Astrocyte (in vitro differentiated cells and primary cell): ENCODE measurements at regions not wholly inside any gene's neighbourhood (a gene's known extent, or its start where the extent isn't known, plus 50 kb on each side); places are given as distances from the start of the nearest gene placed in this dataset.

Experiments
- DNase-seq: peaks from one replicate; pipeline ENCODE4 v3.0.0-alpha.2; 2010; ENCODE audit warnings: low read depth
- FAIRE-seq: peaks from 2 replicates; lab custom pipeline; 2011; peaks lifted over from hg19 to GRCh38; lab: Jason Lieb, UNC
- H2AFZ ChIP-seq: 2 replicates; pipeline ENCODE4 v1.6.0; 2012; ENCODE audit warnings: low read depth, low read length, inconsistent platforms
- H3K27ac ChIP-seq: 2 replicates; pipeline ENCODE4 v1.5.1; 2011; ENCODE audit warnings: low read depth, low read length, inconsistent platforms
- H3K27me3 ChIP-seq: 2 replicates; pipeline ENCODE4 v1.6.0; 2011; ENCODE audit warnings: low read length, inconsistent platforms; ENCODE audit not compliant: insufficient read depth
- H3K36me3 ChIP-seq: 2 replicates; pipeline ENCODE4 v1.5.1; 2011; ENCODE audit warnings: low read length, inconsistent platforms; ENCODE audit not compliant: insufficient read depth
- H3K4me1 ChIP-seq: 2 replicates; pipeline ENCODE4 v1.5.1; 2011; ENCODE audit warnings: low read length, inconsistent platforms; ENCODE audit not compliant: insufficient read depth
- H3K4me2 ChIP-seq: 2 replicates; pipeline ENCODE4 v1.6.0; 2012; ENCODE audit warnings: low read length, inconsistent platforms
- H3K4me3 ChIP-seq: 2 replicates; pipeline ENCODE4 v1.5.1; 2011; ENCODE audit warnings: low read depth, mild to moderate bottlenecking, low read length, inconsistent platforms; ENCODE audit not compliant: insufficient read depth
- H3K79me2 ChIP-seq: 2 replicates; pipeline ENCODE4 v1.6.0; 2012; ENCODE audit warnings: mild to moderate bottlenecking, low read length, inconsistent platforms; ENCODE audit not compliant: insufficient read depth
- H3K9ac ChIP-seq: 2 replicates; pipeline ENCODE4 v1.6.0; 2012; ENCODE audit warnings: mild to moderate bottlenecking, low read length, inconsistent platforms
- H3K9me3 ChIP-seq: 2 replicates; pipeline ENCODE4 v1.5.1; 2012; ENCODE audit warnings: low read depth, mild to moderate bottlenecking, low read length, inconsistent platforms; ENCODE audit not compliant: insufficient read depth
- H4K20me1 ChIP-seq: 2 replicates; pipeline ENCODE4 v1.6.0; 2012; ENCODE audit warnings: low read length, inconsistent platforms; ENCODE audit not compliant: insufficient read depth
- H3K27ac Mint-ChIP-seq: one replicate; pipeline ENCODE4 v1.8.0; 2021; ENCODE audit warnings: mild to moderate bottlenecking, mixed read lengths; ENCODE audit not compliant: unreplicated experiment
- H3K27me3 Mint-ChIP-seq: one replicate; pipeline ENCODE4 v1.8.0; 2021; ENCODE audit warnings: low read depth, mixed read lengths; ENCODE audit not compliant: unreplicated experiment
- H3K36me3 Mint-ChIP-seq: one replicate; pipeline ENCODE4 v1.8.0; 2021; ENCODE audit warnings: low read depth, mixed read lengths; ENCODE audit not compliant: unreplicated experiment
- H3K4me1 Mint-ChIP-seq: one replicate; pipeline ENCODE4 v1.8.0; 2021; ENCODE audit warnings: low read depth, mixed read lengths; ENCODE audit not compliant: unreplicated experiment
- H3K4me3 Mint-ChIP-seq: one replicate; pipeline ENCODE4 v1.8.0; 2021; ENCODE audit warnings: mild to moderate bottlenecking, moderate library complexity, mixed read lengths; ENCODE audit not compliant: unreplicated experiment
- H3K9me3 Mint-ChIP-seq: one replicate; pipeline ENCODE4 v1.8.0; 2021; ENCODE audit warnings: mild to moderate bottlenecking, mixed read lengths; ENCODE audit not compliant: unreplicated experiment
- CTCF ChIP-seq: IDR thresholded peaks from 2 replicates; pipeline ENCODE4 v1.5.1; 2011; ENCODE audit warnings: low read depth, mild to moderate bottlenecking, inconsistent platforms, low read length, moderate library complexity; ENCODE audit not compliant: insufficient read depth
- EZH2 ChIP-seq: IDR thresholded peaks from 2 replicates; pipeline ENCODE4 v1.6.1; 2012; ENCODE audit warnings: mild to moderate bottlenecking, low read length, inconsistent platforms; ENCODE audit not compliant: insufficient read depth

- Histone ChIP-seq H3K27ac (peak overlapping the region; percentile 41), H3K27me3 (no peaks in the 10 kb centered on the region), H2AFZ (peak overlapping the region; percentile 53), H3K9ac (peak overlapping the region; percentile 45), H3K4me1 (peaks cover 24% of the 10 kb centered on the region), H3K9me3 (no peaks in the 10 kb centered on the region), H3K79me2 (peaks cover 36% of the 10 kb centered on the region), H3K4me3 (peak overlapping the region; percentile 43), H4K20me1 (no peaks in the 10 kb centered on the region), H3K36me3 (no peaks in the 10 kb centered on the region), H3K4me2 (peak overlapping the region; percentile 82)
- no peak for FAIRE-seq
- Mint-ChIP-seq H3K4me3 (no peak overlapping the region), H3K4me1 (peaks cover 4% of the 10 kb centered on the region), H3K9me3 (no peaks in the 10 kb centered on the region), H3K27me3 (no peaks in the 10 kb centered on the region), H3K36me3 (no peaks in the 10 kb centered on the region), H3K27ac (no peak overlapping the region)
- TF ChIP-seq CTCF (no peak), EZH2 (no peak)
- peak; percentile 81 for DNase-seq
These were observed 579.6 kb downstream of the USP25 start for GRCh38 chr21:16309250-16309971.

DNA sequence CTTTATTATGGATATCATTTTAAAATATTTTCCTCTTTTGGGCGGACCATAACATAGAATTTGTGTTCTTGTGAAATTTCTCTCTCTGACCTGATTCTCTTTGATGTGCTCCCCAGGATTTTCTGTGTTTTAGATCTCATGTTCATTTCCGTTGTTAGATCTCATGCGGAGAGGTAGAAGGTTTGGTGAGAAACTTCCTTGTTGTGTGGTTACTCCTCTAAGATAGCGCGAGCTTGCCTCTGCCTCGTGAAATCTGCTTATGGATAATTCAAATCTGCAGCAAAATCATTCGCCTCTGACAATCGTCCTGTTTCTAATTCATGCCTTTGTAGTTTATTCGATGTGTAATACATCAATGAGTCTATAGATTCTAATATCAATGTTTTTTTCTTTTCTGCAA, 580.4 kb downstream of the USP25 start:
- peak overlapping the region; percentile 41 for H3K27ac ChIP-seq
- no peaks in the 10 kb centered on the region for H4K20me1 ChIP-seq
- H3K4me1 Mint-ChIP-seq = peaks cover 4% of the 10 kb centered on the region
- H3K27ac Mint-ChIP-seq = no peak overlapping the region
- TF ChIP-seq CTCF = no peak
- TF ChIP-seq EZH2 = no peak
- no peaks in the 10 kb centered on the region for H3K27me3 Mint-ChIP-seq
- peaks cover 34% of the 10 kb centered on the region for H3K79me2 ChIP-seq
- no peaks in the 10 kb centered on the region for H3K36me3 ChIP-seq
- H3K9ac ChIP-seq = peak overlapping the region; percentile 25
- H3K9me3 ChIP-seq = no peaks in the 10 kb centered on the region
- H3K4me1 ChIP-seq = peaks cover 22% of the 10 kb centered on the region
- no peaks in the 10 kb centered on the region for H3K36me3 Mint-ChIP-seq
- H3K4me3 Mint-ChIP-seq = no peak overlapping the region
- DNase-seq = no peak
- FAIRE-seq = no peak
- H3K4me2 ChIP-seq = peak overlapping the region; percentile 82
- no peaks in the 10 kb centered on the region for H3K27me3 ChIP-seq
- no peak overlapping the region for H3K4me3 ChIP-seq
- H2AFZ ChIP-seq = peak overlapping the region; percentile 33
- no peaks in the 10 kb centered on the region for H3K9me3 Mint-ChIP-seq

DNA sequence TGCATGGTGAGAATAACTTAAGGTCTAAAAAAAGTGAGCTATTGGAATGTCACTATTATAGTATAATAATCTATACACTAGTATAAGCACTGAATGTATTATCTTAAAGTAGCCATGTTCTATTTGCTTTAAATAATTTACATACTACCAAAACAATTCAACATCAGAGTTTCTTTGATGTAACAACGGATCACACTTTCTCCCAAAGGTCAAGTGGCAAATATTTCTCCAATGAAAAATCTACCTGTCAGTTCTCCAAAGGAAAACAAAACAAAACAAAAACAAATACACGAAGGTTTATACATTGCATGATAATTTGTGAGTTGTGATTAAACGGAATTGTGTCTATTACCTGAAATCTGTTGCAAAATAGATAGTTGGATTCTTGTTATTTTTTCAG, 581.4 kb downstream of the USP25 start:
- H3K27ac ChIP-seq = no peak overlapping the region
- H3K4me3 ChIP-seq = no peak overlapping the region
- H3K4me2 ChIP-seq = no peak overlapping the region
- Mint-ChIP-seq H3K4me1 (peaks cover 4% of the 10 kb centered on the region), H3K36me3 (no peaks in the 10 kb centered on the region), H3K27ac (no peak overlapping the region), H3K27me3 (no peaks in the 10 kb centered on the region), H3K4me3 (no peak overlapping the region), H3K9me3 (no peaks in the 10 kb centered on the region)
- no peaks in the 10 kb centered on the region for H4K20me1 ChIP-seq
- no peaks in the 10 kb centered on the region for H3K27me3 ChIP-seq
- H3K36me3 ChIP-seq = no peaks in the 10 kb centered on the region
- TF ChIP-seq CTCF (no peak), EZH2 (no peak)
- H3K4me1 ChIP-seq = peaks cover 15% of the 10 kb centered on the region
- no peak for FAIRE-seq
- DNase-seq = no peak
- H3K9me3 ChIP-seq = no peaks in the 10 kb centered on the region
- peaks cover 24% of the 10 kb centered on the region for H3K79me2 ChIP-seq
- H2AFZ ChIP-seq = no peak overlapping the region
- H3K9ac ChIP-seq = no peak overlapping the region
